Choroid plexus epithelial cell (primary cell): ENCODE measurements at regions not wholly inside any gene's neighbourhood (a gene's known extent, or its start where the extent isn't known, plus 50 kb on each side); places are given as distances from the start of the nearest gene placed in this dataset.

Experiments used
- DNase-seq: peaks from one replicate; pipeline ENCODE4 v3.0.0-alpha.2; 2010; ENCODE audit warnings: low read depth
- H3K4me3 ChIP-seq: 2 replicates; pipeline ENCODE4 v1.5.1; 2011; ENCODE audit warnings: low read depth, mild to moderate bottlenecking, control low read depth, low read length, moderate library complexity
- CTCF ChIP-seq: conservative IDR thresholded peaks from 2 replicates; pipeline ENCODE4 v1.5.1; 2011; ENCODE audit warnings: low read depth, mild to moderate bottlenecking, control low read depth, inconsistent platforms, low read length, moderate library complexity

GRCh38 chr9:108668191-108668937 lies 187.4 kb downstream of the ACTL7B start:
- no peak for DNase-seq
- no peak for TF ChIP-seq CTCF
- H3K4me3 ChIP-seq, result no peak overlapping the region

- no peak overlapping the region for H3K4me3 ChIP-seq
- DNase-seq, result no peak
- no peak for TF ChIP-seq CTCF
Observed at GRCh38 chr9:108666240-108666784, 189.5 kb downstream of the ACTL7B start.

DNA sequence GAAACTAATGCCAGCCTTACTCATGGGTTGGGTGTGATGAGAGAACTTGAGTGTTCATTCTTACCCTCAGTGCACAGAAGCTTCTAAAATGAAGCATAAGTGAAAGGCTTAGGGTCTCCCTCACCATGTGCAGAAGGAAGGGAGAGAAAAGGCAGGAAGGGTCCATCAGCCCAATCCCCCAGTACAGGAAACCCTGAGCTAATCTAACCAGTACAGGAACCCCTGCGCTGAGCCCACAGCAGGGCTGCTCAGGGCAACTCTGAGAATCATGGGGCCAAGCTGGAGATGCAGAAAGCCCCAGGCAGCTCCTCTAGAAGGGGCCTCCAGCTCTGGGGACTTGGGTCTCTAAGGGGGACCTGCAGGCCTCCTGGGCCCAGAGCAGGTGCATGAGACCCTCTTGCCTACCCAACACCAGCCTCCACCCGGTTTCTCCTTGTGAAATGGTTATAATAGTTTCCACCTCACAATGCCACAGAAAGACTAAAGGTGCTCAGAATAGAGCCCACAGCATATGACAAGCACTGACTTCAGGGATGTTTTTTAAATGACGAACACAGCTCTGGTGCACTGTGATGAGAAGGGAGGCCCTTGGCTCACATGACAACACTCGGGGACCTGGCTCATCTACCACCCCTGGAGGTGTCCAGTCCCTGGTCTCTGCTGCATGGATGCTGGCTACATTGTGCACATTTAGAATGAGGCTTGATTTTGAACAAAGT lies 190.1 kb downstream of the ACTL7B start:
- no peak for DNase-seq
- no peak for TF ChIP-seq CTCF
- no peak overlapping the region for H3K4me3 ChIP-seq

DNA sequence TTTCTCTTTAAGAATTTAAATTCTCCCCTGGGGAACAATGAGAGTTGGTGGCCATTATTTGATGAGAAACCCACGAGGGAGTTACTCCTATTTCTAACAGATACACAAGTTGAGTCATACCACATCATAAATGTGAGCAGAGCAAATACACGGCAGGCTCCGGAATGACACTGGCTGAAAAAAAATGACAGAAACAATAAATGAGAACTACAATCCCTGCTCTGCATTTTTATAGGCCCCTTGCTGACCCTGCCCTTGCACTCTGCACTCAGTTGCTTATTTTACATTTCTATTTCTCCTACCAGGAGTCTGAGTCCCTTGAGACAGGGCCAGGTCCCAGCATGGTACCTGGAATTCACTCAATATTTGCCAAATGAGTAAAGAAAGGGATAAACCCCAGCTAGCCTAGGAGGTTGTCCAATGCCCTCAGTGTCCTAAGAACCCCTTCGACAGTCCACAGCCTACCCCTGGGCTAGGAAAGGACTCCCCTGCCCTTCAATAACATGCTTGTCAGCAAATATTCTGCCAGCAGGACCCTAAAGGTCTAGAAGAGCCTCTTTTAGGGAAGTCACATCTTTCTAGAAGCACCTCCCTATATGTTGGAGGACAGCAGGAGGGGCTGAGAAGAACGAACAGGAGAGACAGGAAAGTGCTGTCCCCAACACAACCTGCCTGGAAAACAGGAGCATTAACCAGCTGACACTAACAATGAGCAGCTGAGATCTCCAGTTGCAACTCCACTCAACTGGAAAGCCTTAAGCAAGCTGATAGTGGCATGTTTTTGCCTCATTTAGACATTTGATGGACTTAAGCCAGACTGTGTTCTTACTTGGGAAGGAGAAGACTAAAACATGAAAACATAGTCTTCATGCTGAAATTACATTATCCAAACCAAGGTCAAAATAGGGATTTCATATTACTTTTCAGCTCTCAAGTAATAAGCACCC lies 191.2 kb downstream of the ACTL7B start:
- no peak for TF ChIP-seq CTCF
- H3K4me3 ChIP-seq, result no peak overlapping the region
- DNase-seq, result no peak

DNA sequence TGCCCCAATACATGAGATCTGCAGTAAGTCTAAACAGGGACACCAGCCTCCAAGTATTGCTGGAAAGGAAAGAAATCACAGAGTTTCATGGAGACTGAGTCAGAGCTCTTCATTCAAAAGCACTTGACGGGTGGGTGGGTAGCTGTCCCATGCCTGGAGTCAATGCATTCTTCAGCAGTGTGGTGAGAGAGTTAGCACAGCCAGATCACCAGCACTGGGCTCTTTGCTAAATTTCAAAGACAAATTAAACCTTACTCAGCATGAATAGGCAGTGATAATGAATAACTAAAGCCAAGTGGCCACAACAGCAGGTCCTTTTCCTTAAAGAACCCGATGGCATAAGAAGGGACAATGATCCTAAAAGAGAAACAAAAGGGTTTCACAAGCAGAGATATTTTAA lies 192.4 kb downstream of the ACTL7B start:
- no peak for DNase-seq
- no peak for TF ChIP-seq CTCF
- no peak overlapping the region for H3K4me3 ChIP-seq

DNA sequence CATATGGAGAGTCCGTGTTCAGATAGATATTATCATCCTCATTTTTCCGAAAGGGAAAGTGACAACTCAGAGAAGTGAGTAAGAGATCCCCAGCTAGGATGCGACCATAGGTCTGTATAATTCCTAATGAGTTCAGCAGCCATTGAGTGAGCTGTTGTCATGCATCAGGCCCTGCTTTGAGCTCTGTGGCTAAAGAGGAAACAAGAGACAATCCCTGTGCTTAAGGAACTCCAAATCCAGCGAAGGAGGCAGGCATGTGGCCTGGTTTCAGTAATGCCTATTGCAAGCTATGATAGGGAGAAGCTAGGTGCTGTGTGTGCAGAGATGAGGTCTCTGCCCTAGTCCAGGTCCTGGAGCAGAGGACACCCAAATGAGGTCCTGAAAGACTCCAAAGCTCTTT lies 192.8 kb downstream of the ACTL7B start:
- DNase-seq, result no peak
- H3K4me3 ChIP-seq, result no peak overlapping the region
- no peak for TF ChIP-seq CTCF
